Activated naive CD4-positive, alpha-beta T cell treated with anti-CD3 and anti-CD28 coated beads, Interleukin-2, amount 50 U/mL, for 72 hours (primary cell): ENCODE measurements at regions not wholly inside any gene's neighbourhood (a gene's known extent, or its start where the extent isn't known, plus 50 kb on each side); places are given as distances from the start of the nearest gene placed in this dataset.

Source experiments
- ATAC-seq, 2 donors: fragments of 150-1000 bp; cut with Tn5 transposase; 2 replicates each; pipeline ENCODE4 v1.10.0; 2021; ENCODE audit warnings: mild to moderate bottlenecking in 2 of 2, moderate library complexity in 2 of 2
- DNase-seq, 2 donors: peaks; one replicate each; pipeline ENCODE4 v3.0.0; 2021 to 2022; ENCODE audit warnings: low spot score in 2 of 2
- H3K27ac Mint-ChIP-seq, 2 donors: one replicate each; pipeline ENCODE4 v1.8.0; 2022; ENCODE audit warnings: mild to moderate bottlenecking in 2 of 2, mixed read lengths in 2 of 2
- H3K36me3 Mint-ChIP-seq, 2 donors: one replicate each; pipeline ENCODE4 v1.8.0; 2022; ENCODE audit warnings: mixed read lengths in 2 of 2
- H3K9me3 Mint-ChIP-seq, 2 donors: one replicate each; pipeline ENCODE4 v1.8.0; 2022; ENCODE audit warnings: mixed read lengths in 2 of 2

DNA sequence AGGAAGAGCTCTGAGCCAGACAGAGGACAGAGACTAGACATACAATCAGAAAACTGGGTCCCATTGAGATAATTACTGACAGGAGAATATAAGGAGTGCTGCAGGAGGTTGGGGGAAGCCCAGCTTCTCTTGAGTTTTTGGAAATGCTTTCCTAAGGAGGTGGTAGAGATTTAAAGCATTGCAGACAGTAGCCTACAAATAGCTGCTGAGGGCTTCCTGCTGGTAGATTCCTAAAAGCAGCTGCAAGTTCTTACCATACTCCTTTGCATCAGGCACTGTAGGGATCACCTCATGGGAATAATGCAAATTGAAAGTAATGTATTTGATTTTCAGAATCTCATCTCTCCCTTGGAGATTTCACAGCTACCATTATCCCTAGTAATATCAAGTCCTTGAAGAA lies 902.6 kb upstream of the GCFC2 start:
- Mint-ChIP-seq H3K36me3 (no peaks in the 10 kb centered on the region), H3K9me3 (peaks cover 16 to 20% of the 10 kb centered on the region in 2 donors)
- DNase-seq = no peak

DNA sequence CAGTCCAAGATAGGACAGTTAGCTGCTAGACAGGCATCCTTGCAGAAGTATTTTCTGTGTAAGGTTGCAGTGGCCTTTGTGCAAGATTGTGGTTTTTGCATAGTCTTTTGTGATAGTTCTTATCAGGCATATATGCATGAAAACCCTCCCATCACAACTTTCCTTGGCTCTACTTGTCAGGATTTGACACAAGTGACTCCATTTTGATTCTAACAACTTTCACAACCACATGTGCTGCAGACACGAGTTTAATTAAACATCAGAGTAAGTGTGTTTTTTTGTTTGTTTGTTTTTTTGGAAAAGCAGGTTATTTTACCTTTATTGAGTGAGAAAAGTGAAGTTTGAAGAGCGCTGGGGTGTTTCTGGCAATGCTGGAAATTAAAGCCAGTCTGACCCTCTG lies 902.0 kb upstream of the GCFC2 start:
- Mint-ChIP-seq H3K36me3 (no peaks in the 10 kb centered on the region), H3K9me3 (peaks cover 12 to 16% of the 10 kb centered on the region in 2 donors), H3K27ac (no peak overlapping the region)
- DNase-seq (no peak), ATAC-seq (no peak)

More for the DNA sequence above, 902.6 kb upstream of the GCFC2 start:
- no peak overlapping the region for H3K27ac Mint-ChIP-seq
- ATAC-seq = no peak

DNA sequence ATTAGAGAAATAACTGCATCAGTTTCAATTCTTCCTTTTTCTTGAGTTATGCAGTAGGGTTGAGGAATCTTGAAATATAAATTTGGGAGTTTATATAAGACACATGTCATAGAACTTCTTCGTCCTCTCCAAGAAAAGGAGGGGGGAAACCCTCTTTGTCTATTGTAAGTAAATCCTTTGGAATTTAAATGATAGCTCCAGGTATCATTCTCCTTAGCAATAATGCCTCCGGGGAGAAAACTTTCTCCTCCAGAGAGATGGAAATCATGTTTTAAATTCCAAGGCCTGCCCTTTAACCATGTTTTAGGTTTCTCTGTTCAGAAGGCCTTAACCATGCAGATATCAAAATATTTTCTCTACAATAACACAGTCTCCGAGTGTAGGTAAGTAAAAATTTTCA lies 899.7 kb upstream of the GCFC2 start:
- no peak for ATAC-seq
- H3K27ac Mint-ChIP-seq = no peak overlapping the region
- DNase-seq = no peak
- H3K36me3 Mint-ChIP-seq = no peaks in the 10 kb centered on the region
- H3K9me3 Mint-ChIP-seq = peaks cover 14 to 16% of the 10 kb centered on the region in 2 donors

DNA sequence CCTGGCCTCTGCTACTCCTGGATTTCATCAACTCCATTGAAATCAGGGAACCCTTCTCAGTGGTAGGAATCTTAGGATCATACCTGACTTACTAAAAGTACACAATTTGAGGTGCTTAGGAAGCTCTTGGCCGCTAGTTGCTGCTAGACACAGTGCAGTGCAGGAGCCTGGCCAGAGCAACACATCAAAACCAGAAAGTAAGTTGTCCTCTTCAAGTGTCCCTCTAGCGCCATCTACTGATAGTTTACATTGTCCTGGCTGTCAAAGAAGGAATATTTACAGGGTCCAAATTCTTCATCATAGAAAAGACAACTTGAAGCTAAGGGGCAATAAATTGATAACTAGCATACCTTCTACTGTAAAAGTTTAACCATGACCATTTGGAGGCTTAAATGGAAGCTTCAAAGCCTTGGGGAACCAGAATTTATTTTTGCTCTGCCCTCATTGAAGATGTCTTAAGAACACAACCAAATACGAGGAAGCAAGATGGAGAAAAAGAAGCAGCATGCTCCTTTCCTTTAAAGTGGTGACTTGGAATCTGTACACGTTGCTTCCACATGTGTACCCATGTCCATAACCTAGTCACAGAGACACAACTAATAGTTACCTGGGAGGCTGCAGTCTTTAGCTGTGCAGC lies 889.1 kb upstream of the GCFC2 start:
- no peak overlapping the region for H3K27ac Mint-ChIP-seq
- peaks cover 5 to 15% of the 10 kb centered on the region in 2 donors for H3K9me3 Mint-ChIP-seq
- ATAC-seq (peak in 1 of 2 donors; percentile 72), DNase-seq (peak in 1 of 2 donors; percentile 7)
- H3K36me3 Mint-ChIP-seq = no peaks in the 10 kb centered on the region

DNA sequence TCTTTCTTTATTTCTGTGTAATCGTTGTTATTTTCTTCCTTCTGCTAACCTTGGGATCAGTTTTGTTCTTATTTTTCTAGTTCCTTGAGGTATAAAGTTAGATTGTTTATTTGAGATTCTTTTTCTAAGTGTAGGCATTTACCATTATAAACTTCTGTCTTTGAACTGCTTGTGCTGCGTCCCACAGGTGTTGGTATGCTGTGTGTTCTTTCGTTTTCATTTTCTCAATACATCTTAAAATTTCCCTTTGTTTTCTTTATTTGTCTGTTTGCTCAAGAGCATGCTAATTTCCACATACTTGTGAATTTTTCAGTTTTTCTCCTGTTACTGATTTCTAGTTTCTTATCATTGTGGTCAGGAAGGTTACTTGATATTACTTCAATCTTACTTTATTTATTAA lies 873.8 kb upstream of the GCFC2 start:
- DNase-seq = no peak
- Mint-ChIP-seq H3K27ac (no peak overlapping the region), H3K9me3 (peaks cover 11 to 12% of the 10 kb centered on the region in 2 donors), H3K36me3 (no peaks in the 10 kb centered on the region)
- no peak for ATAC-seq

DNA sequence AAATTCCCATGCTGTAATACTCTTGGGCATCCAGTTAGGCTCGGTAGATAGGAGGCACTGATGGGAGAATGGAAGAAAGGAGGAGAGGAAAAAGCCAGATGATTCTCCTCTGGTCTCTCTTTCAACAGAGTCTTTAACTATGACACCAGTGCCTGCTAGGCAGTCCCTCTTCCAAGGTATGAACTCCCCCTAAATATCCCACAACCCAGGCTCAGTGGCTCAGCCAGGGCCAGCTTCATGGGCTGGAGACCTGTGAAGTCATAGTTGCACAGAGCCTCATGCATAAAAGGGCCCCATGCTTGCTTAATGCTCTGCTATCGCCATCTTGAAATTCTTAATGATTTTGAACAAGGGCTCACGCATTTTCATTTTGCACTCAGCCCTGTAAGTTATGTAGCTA lies 869.2 kb upstream of the GCFC2 start:
- DNase-seq (no peak), ATAC-seq (no peak)
- Mint-ChIP-seq H3K9me3 (peaks cover 33 to 39% of the 10 kb centered on the region in 2 donors), H3K27ac (no peak overlapping the region), H3K36me3 (peaks cover 0 to 7% of the 10 kb centered on the region in 2 donors)

DNA sequence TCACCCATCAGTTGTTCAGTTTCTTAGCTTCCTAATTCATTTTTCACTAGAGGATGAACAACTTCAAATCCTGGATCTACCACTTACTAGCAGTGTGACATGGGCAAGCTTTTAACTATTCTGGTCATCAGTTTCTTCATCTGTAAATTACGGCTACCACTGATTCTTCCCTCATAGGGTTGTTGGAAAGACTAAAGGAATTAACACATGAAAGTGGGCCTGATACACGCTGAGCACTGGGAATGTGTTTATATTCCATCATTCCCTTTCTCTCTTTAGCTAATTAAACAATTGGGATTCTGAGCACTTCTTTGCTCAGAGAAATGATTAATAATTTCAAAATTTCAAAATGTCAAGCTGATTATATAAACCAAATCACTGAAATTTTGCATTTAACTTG lies 862.3 kb upstream of the GCFC2 start:
- Mint-ChIP-seq H3K27ac (no peak overlapping the region), H3K9me3 (peaks cover 14 to 15% of the 10 kb centered on the region in 2 donors), H3K36me3 (no peaks in the 10 kb centered on the region)
- ATAC-seq (no peak), DNase-seq (no peak)

DNA sequence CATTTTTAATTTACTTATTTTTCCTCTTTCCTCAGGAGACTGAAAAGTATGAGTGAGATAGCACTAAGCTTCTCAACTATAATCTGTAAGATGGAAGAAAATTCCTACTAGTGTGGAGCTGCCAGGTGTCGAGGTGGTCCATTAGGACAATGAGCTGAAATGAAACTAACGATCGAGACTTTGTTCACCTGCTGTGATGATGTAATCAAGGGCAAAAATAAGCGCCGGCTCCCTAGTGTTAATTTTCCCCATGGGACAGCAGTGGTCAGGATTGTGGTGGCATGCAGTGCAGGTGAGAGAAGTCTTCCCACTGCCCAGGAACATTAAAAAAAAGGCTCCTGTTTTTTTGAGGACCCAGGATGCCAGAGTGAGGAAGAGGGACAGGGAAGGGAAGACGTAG lies 859.1 kb upstream of the GCFC2 start:
- no peak for DNase-seq
- Mint-ChIP-seq H3K36me3 (no peaks in the 10 kb centered on the region), H3K9me3 (peaks cover 0 to 2% of the 10 kb centered on the region in 2 donors), H3K27ac (no peak overlapping the region)
- no peak for ATAC-seq

DNA sequence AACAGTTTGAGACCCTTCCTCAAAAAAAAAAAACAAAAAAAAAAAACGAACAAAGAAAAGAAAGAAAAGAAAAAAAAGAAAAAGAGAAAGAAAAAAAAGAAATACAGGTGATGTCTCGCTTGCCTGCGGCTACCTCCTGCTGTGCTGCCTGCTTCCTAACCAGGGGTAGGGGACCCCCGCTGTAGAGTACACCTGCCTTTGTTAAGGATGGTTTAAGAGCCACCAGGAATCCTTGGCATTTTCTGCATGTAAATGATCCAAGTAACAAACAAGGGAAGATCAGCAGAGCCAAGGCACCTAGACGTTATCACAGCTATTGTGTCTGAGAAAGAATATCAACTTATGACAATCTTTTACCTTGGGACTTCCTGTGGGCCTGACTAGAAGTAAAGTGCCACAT lies 856.8 kb upstream of the GCFC2 start:
- no peak for ATAC-seq
- no peaks in the 10 kb centered on the region for H3K36me3 Mint-ChIP-seq
- no peak for DNase-seq
- no peak overlapping the region for H3K27ac Mint-ChIP-seq
- H3K9me3 Mint-ChIP-seq = peaks cover 0 to 5% of the 10 kb centered on the region in 2 donors

DNA sequence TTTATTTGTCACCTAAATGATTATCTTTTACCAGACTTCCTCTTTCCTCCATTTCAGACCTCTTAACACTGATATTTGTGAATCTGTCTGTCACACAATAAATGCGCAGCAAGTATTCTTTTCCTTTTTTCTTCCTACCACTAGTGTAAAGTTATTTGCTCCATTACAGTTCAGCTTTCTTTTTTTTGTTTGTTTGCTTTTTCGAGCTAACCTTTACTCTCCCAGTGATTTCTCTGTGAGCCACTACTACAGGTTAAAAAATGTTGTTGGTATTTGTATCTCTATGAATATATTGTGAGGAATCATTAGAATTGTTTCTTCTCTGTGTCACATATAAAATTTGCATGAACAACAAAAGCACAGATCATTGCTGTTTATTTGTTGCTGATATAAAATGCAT lies 854.0 kb upstream of the GCFC2 start:
- ATAC-seq = no peak
- Mint-ChIP-seq H3K9me3 (peaks cover 0 to 11% of the 10 kb centered on the region in 2 donors), H3K27ac (peak overlapping the region in 1 of 2 donors; percentile 36), H3K36me3 (no peaks in the 10 kb centered on the region)
- DNase-seq = no peak

DNA sequence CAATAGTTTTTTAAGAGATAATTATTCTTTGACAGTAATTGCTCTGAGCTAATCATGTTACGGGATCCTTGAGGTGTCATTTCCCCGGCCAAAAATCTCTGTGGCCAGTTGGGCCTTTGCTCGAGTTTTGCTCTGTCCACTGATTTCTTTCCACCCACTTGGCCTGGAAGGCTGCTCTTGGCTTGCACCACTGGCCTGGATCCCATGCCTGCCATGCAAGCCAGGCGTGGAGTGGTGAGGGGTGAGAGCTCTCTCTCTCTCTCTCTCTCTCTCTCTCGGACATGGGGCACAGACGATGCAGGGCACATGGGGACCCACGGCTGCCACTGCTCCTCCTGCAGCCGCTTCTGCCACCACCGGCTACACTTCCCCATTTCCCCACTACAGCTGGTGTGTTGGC lies 853.0 kb upstream of the GCFC2 start:
- peaks cover 0 to 11% of the 10 kb centered on the region in 2 donors for H3K9me3 Mint-ChIP-seq
- no peak overlapping the region for H3K27ac Mint-ChIP-seq

DNA sequence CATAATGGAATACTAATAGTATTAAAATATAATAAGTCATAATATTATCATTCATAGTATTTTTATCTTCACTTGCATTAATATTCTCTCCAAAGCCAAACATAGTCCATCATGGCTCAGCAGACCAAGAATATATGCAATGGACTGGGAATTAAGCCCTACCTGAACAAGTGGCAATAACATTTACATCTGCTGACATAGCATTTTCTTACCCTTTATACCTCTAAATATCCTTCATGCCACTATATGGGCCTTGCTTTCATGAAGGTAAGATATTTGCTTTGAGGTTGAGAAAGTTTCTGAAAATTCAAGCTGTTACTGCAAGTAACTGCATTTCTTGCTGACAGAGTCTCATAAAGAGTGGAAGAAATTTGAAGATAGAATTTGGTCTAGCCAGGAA lies 847.4 kb upstream of the GCFC2 start:
- Mint-ChIP-seq H3K9me3 (peaks cover 8 to 15% of the 10 kb centered on the region in 2 donors), H3K27ac (no peak overlapping the region), H3K36me3 (no peaks in the 10 kb centered on the region)
- DNase-seq (no peak), ATAC-seq (no peak)

More for the DNA sequence above, 853.0 kb upstream of the GCFC2 start:
- ATAC-seq = no peak
- DNase-seq = no peak
- no peaks in the 10 kb centered on the region for H3K36me3 Mint-ChIP-seq

DNA sequence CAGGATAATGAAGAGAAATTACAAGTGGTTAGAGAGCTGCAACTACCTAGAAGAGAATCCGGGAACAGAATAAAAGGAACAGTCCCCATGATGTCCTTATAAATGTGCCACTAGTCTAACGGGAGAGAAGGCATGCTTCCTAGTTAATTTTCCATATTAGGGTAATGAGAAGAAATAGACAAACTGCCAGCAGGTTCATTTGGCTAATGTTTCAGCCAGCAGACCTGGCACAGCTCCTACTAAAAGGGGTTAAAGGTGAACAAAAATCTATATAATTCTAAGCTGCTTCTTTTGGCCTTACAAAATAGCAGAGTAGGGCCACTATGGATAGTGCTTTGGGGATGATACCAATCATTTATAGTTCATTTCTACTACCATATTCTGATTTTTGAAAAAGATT lies 845.3 kb upstream of the GCFC2 start:
- ATAC-seq (no peak), DNase-seq (no peak)
- H3K27ac Mint-ChIP-seq = no peak overlapping the region
- H3K9me3 Mint-ChIP-seq = peaks cover 8 to 15% of the 10 kb centered on the region in 2 donors
- no peaks in the 10 kb centered on the region for H3K36me3 Mint-ChIP-seq

DNA sequence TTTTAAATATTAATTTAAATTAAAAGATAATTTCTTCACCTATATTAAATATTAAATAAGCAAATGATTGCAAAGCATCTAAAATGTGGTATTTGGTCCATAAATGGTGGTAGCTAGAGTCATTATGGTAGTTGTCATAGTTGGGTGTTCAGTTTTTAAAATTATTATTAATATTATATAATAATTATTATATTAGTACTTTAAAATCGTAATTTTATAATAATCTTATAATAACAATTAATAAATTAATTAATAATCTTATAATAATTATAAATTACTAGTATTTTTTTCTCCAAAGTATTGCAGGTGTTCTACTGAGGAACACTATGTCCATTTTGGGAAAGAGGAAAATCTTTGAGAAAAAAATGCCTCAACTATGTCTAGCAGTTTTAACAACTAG lies 835.5 kb upstream of the GCFC2 start:
- DNase-seq (no peak), ATAC-seq (no peak)
- Mint-ChIP-seq H3K9me3 (peaks cover 8 to 16% of the 10 kb centered on the region in 2 donors), H3K36me3 (no peaks in the 10 kb centered on the region), H3K27ac (no peak overlapping the region)

DNA sequence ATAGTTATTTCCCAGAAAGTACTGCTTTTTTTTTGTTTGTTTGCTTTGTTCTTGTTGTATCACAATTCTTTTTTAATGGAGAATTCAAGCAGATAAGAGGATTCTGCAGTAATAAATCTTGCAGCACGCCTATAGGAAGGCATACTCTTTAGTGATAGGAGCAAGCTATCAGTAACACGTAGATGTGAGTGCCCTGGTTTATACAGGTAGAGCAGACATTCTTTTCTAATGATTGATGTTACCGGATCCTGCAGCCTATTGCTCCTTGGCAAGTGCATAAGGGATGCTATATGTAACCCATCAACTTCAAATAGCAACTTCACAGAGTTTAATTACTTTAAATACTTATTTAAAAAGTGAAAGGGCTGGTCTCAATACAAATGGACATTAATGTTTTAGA lies 834.2 kb upstream of the GCFC2 start:
- no peaks in the 10 kb centered on the region for H3K36me3 Mint-ChIP-seq
- no peak for DNase-seq
- H3K27ac Mint-ChIP-seq = no peak overlapping the region
- no peak for ATAC-seq
- peaks cover 4 to 12% of the 10 kb centered on the region in 2 donors for H3K9me3 Mint-ChIP-seq

DNA sequence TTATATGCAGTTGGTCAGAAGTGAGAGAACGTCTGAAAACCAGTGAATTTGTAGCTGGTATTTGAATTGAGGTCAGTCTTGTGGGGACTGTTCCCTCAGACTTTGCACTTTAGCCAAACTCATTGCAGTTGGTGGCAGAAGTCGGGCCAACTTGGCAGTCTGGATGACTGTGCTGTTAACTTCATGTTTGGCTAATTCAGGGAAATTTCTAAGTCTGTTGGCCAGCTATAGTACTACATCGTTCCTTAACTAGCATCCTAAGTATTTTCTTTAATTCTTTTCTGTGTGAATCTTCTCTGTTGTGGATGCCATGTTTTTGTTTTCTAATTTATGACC lies 806.8 kb upstream of the GCFC2 start:
- no peak for DNase-seq
- Mint-ChIP-seq H3K36me3 (no peaks in the 10 kb centered on the region), H3K9me3 (peaks cover 7 to 21% of the 10 kb centered on the region in 2 donors), H3K27ac (no peak overlapping the region)
- no peak for ATAC-seq

DNA sequence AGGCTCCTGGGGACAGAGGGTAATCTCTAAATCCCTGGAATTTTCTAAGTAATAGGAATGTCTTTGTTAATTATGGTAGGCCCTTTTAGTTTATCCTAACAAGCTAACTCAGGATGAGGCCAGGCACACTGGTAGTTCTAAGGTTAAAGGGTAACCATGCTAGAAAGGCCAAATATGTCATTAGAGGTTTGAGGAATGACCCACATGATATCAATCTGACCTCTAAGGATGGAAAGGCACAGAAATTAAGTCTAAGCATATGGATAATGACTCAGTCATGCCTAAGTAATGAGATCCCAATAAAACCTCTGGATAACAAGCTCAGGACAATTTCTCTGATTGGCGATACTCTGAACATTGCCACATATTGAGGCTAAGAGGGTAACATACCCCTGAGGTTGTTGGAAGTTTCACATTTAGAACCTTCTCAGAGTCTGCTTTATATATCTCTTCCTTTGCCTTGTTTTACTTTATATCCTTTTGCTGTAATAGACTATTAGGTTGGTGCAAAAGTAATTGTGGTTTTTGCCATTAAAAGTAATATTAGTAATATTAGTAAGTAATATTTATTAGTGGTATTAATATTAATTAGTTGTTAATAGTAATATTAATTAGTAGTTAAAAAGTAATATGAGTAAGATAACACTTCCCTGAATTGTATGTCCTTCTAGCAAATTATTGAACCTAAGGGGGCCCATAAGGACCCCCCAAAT lies 806.3 kb upstream of the GCFC2 start:
- ATAC-seq = no peak
- Mint-ChIP-seq H3K9me3 (peaks cover 7 to 21% of the 10 kb centered on the region in 2 donors), H3K27ac (no peak overlapping the region), H3K36me3 (no peaks in the 10 kb centered on the region)
- DNase-seq = no peak

DNA sequence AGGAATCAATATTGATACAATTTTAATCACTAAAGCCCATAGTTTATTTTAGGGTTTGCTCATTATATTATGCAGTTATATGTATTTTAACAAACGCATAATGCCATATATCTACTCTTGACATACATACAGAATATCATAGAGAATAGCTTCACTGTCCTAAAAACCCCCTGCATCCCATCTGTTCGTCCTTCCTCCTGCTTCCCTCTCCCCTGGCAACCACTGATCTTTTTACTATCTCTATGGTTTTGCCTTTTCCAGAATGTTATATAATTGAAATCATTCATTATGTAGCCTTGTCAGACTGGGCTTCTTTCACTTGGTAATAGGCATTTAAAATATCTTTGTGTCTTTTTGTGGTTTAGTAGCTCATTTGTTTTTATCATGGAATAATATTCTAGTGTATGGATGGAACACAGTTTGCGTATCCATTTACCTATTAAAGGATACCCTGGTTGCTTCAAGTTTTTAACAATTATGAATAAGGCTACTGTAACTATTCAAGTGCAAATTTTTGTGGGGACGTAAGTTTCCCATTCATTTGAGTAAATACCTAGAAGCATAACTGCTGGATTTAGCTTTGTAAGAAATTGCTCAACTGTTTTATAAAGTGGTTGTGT lies 801.6 kb upstream of the GCFC2 start:
- Mint-ChIP-seq H3K9me3 (peaks cover 3 to 16% of the 10 kb centered on the region in 2 donors), H3K36me3 (no peaks in the 10 kb centered on the region), H3K27ac (no peak overlapping the region)
- DNase-seq (no peak), ATAC-seq (no peak)
